ENCODE measurements at regions not wholly inside any gene's neighbourhood (a gene's known extent, or its start where the extent isn't known, plus 50 kb on each side); places are given as distances from the start of the nearest gene placed in this dataset.

DNA sequence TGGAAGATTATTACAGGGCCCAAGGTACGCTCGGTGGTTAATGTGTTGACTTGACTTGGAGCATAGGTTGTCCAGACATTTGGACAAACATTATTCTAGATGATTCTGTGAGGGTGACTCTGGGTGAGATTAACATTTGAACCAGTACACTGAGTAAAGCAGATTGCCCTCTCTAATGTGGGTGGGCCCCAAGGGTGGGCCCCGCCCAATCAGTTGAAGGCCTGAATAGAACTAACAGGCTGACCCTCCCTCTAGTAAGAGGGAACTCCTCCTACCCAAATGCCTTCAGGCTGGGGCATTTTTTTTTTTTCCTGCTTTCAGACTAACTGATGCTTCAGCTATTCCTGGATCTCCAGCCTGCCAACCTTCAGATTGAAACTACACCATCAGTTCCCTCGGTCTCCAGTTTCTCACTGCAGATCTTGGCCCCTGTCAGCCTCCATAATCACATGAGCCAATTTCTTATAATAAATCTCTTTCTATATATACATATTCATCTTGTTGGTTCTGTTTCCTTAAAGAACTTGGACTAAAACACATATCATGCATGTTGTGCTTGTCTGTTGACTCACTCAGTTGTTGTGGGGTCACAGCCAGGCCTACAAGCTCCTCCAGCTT is 338.1 kb upstream of the BRINP1 start:
- Histone ChIP-seq H3K4me1 (ENCODE audit: low read length) (no peaks in the 10 kb centered on the region), H3K9me3 (ENCODE audit: insufficient read depth, low read length) (no peaks in the 10 kb centered on the region), H3K4me3 (ENCODE audit: low read length) (no peak overlapping the region), H3K9ac (ENCODE audit: low read length) (no peak overlapping the region), H4K20me1 (ENCODE audit: insufficient read depth, low read length) (no peaks in the 10 kb centered on the region), H3K79me2 (ENCODE audit: low read length) (no peaks in the 10 kb centered on the region), H3K27ac (ENCODE audit: low read length) (no peak overlapping the region), H3K4me2 (ENCODE audit: low read length) (no peak overlapping the region), H3K36me3 (replicated peaks; ENCODE audit: low read depth, low read length) (no peaks in the 10 kb centered on the region), H2AFZ (ENCODE audit: low read depth, low read length) (no peak overlapping the region), H3K27me3 (ENCODE audit: low read depth, low read length) (no peaks in the 10 kb centered on the region)
- TF ChIP-seq, protein P1, sequence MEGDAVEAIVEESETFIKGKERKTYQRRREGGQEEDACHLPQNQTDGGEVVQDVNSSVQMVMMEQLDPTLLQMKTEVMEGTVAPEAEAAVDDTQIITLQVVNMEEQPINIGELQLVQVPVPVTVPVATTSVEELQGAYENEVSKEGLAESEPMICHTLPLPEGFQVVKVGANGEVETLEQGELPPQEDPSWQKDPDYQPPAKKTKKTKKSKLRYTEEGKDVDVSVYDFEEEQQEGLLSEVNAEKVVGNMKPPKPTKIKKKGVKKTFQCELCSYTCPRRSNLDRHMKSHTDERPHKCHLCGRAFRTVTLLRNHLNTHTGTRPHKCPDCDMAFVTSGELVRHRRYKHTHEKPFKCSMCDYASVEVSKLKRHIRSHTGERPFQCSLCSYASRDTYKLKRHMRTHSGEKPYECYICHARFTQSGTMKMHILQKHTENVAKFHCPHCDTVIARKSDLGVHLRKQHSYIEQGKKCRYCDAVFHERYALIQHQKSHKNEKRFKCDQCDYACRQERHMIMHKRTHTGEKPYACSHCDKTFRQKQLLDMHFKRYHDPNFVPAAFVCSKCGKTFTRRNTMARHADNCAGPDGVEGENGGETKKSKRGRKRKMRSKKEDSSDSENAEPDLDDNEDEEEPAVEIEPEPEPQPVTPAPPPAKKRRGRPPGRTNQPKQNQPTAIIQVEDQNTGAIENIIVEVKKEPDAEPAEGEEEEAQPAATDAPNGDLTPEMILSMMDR (IDR thresholded peaks at IDR 0.05; ENCODE audit: low read depth, low read length) = no peak
- no peak for TF ChIP-seq EZH2phosphoT487 (IDR thresholded peaks at IDR 0.05; ENCODE audit: low read depth)

DNA sequence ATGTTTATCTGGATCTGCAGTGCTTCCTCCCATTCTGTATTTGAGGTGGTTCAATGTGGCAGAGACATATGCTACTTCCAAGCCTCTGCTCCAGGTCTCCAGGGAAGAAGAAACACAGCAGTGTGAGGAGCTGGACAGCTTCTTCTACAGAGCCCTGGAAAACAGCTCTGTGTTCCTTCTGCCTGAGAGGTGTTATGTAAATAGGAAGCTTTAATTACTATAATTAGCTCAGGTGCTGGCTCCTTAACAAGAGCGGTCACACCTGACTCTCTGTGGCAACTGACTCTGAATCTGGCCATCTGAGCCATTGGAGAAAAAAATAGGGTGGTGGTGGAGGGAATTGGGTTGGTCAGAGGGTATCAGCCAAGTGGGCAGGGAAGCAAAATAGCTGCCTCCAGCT is 332.4 kb upstream of the BRINP1 start:
- TF ChIP-seq, protein P1 (IDR thresholded peaks at IDR 0.05; ENCODE audit: low read depth, low read length) = no peak
- TF ChIP-seq EZH2phosphoT487 (IDR thresholded peaks at IDR 0.05; ENCODE audit: low read depth) = no peak
- H3K27ac ChIP-seq (ENCODE audit: low read length) = no peak overlapping the region
- no peaks in the 10 kb centered on the region for H3K79me2 ChIP-seq (ENCODE audit: low read length)
- H4K20me1 ChIP-seq (ENCODE audit: insufficient read depth, low read length) = no peaks in the 10 kb centered on the region
- no peaks in the 10 kb centered on the region for H3K36me3 ChIP-seq (replicated peaks; ENCODE audit: low read depth, low read length)
- no peak overlapping the region for H3K4me2 ChIP-seq (ENCODE audit: low read length)
- no peaks in the 10 kb centered on the region for H3K9me3 ChIP-seq (ENCODE audit: insufficient read depth, low read length)
- no peak overlapping the region for H3K9ac ChIP-seq (ENCODE audit: low read length)
- no peak overlapping the region for H3K4me3 ChIP-seq (ENCODE audit: low read length)
- no peaks in the 10 kb centered on the region for H3K4me1 ChIP-seq (ENCODE audit: low read length)
- H3K27me3 ChIP-seq (ENCODE audit: low read depth, low read length) = no peaks in the 10 kb centered on the region
- no peak overlapping the region for H2AFZ ChIP-seq (ENCODE audit: low read depth, low read length)

DNA sequence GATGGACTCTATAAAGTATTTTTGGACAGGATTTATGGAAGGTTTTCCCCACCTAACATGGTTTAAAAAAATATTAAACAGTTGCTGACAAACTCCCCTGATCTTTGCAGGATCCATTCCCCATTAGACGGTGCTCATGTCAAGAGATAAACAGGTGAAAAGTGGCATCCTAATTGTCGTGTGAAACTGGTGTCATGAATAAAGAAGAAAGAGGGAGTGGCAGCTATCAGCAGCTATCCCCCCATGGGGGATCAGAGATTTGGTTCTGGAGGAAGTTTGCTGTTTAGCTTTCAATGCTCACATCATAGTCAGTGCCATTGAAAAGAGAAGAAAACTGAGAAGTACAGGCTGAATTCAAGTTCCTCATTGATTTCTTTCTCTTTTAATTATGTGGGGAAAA is 329.3 kb upstream of the BRINP1 start:
- TF ChIP-seq, protein P1 (IDR thresholded peaks at IDR 0.05; ENCODE audit: low read depth, low read length) = no peak
- TF ChIP-seq EZH2phosphoT487 (IDR thresholded peaks at IDR 0.05; ENCODE audit: low read depth) = no peak
- Histone ChIP-seq H3K9me3 (ENCODE audit: insufficient read depth, low read length) (no peaks in the 10 kb centered on the region), H3K4me3 (ENCODE audit: low read length) (no peak overlapping the region), H3K79me2 (ENCODE audit: low read length) (no peaks in the 10 kb centered on the region), H3K27me3 (ENCODE audit: low read depth, low read length) (no peaks in the 10 kb centered on the region), H3K9ac (ENCODE audit: low read length) (no peak overlapping the region), H3K4me1 (ENCODE audit: low read length) (no peaks in the 10 kb centered on the region), H2AFZ (ENCODE audit: low read depth, low read length) (no peak overlapping the region), H3K4me2 (ENCODE audit: low read length) (no peak overlapping the region), H3K36me3 (replicated peaks; ENCODE audit: low read depth, low read length) (no peaks in the 10 kb centered on the region), H3K27ac (ENCODE audit: low read length) (no peak overlapping the region), H4K20me1 (ENCODE audit: insufficient read depth, low read length) (no peaks in the 10 kb centered on the region)

DNA sequence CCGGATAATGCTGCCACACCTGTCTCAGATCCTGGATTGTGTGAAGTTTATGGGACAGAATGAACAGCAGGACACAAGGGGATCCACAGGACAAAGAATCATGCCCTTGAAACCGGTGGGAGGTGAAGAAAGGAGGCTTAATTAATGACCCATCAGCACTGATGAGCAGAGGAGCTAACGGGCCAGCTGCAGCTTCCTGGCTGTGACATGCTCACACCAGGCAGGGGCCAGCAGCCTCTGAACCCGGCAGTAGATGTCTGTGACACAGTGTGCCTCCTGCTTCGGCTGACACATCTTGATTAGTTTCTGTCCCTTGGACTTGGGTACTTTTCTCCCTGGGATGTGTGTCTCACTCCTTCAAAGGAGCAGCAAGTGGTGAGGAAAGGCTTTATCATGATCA is 328.8 kb upstream of the BRINP1 start:
- Histone ChIP-seq H3K79me2 (ENCODE audit: low read length) (no peaks in the 10 kb centered on the region), H3K9ac (ENCODE audit: low read length) (no peak overlapping the region), H3K4me2 (ENCODE audit: low read length) (no peak overlapping the region), H3K27ac (ENCODE audit: low read length) (no peak overlapping the region), H2AFZ (ENCODE audit: low read depth, low read length) (no peak overlapping the region), H3K27me3 (ENCODE audit: low read depth, low read length) (no peaks in the 10 kb centered on the region), H4K20me1 (ENCODE audit: insufficient read depth, low read length) (no peaks in the 10 kb centered on the region), H3K4me1 (ENCODE audit: low read length) (no peaks in the 10 kb centered on the region), H3K4me3 (ENCODE audit: low read length) (no peak overlapping the region), H3K36me3 (replicated peaks; ENCODE audit: low read depth, low read length) (no peaks in the 10 kb centered on the region), H3K9me3 (ENCODE audit: insufficient read depth, low read length) (no peaks in the 10 kb centered on the region)
- TF ChIP-seq, protein P1 (IDR thresholded peaks at IDR 0.05; ENCODE audit: low read depth, low read length) = no peak
- TF ChIP-seq EZH2phosphoT487 (IDR thresholded peaks at IDR 0.05; ENCODE audit: low read depth) = no peak

Measured in OCI-LY3 (cell line).